ENCODE measurements at regions not wholly inside any gene's neighbourhood (a gene's known extent, or its start where the extent isn't known, plus 50 kb on each side); places are given as distances from the start of the nearest gene placed in this dataset.

DNA sequence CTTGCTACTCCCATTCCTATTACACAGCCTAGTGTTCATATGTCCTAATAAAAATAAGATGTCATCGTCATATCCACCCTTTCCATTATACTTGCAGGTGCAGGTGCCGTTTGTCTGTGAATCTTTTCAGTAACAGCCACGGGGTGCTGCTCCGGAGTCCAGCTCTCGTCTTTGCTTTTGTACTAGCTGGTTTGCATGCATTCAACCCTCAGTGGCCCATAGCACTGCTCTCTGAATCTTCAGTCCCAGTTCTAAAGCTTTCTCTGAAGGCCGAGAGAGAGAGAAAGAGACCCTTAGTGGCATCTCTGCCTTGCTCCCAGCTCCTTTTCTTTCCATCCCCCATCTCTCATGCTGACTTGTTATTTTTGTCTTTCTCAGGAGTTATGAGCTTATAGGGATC lies 468.5 kb downstream of the TMEM232 start:
- no peak for FAIRE-seq
- no peak overlapping the region for H3K9ac ChIP-seq (replicated peaks; ENCODE audit: extremely low read depth, insufficient read depth, low read length)
- CTCF ChIA-PET: no interaction called here
- no peak overlapping the region for H3K4me3 ChIP-seq (replicated peaks in 1 of 3; ENCODE audit: insufficient read depth in 1 of 3, low read depth in 1 of 3, low read length in 3 of 3)
- intact Hi-C loops (cut with micrococcal nuclease) (no loop called here), dilution Hi-C loops (cut with MboI; ENCODE audit: extremely low pct_ligation_motif_present, low sequenced_read_pairs) (no loop called here)
- H3K27ac ChIP-seq (ENCODE audit: insufficient read depth, low read depth, low read length): no peak overlapping the region
- POLR2A ChIA-PET: no interaction called here
- no peaks in the 10 kb centered on the region for H3K27me3 ChIP-seq (ENCODE audit: control insufficient read depth in 2 of 2, insufficient read depth in 2 of 2, low read length in 2 of 2)
- TF ChIP-seq JUN (IDR thresholded peaks at IDR 0.05; ENCODE audit: borderline replicate concordance, insufficient read depth, insufficient read length, low read depth) (no peak), FOS (IDR thresholded peaks at IDR 0.05; ENCODE audit: borderline replicate concordance, insufficient read depth, low read length) (no peak), MYC (IDR thresholded peaks at IDR 0.05; ENCODE audit: low read depth, low read length) (no peak), POLR2AphosphoS5 (IDR thresholded peaks at IDR 0.05; ENCODE audit: insufficient read depth, low read depth, low read length) (no peak), GATA2 (IDR thresholded peaks at IDR 0.05; ENCODE audit: insufficient read depth, insufficient read length, low read depth, low read length) (no peak), POLR2A (IDR thresholded peaks at IDR 0.05; ENCODE audit: low read depth, low read length) (no peak), EZH2 (IDR thresholded peaks at IDR 0.05; ENCODE audit: borderline replicate concordance, low read depth, low read length, severe bottlenecking) (no peak)
- TF ChIP-seq, protein P1, sequence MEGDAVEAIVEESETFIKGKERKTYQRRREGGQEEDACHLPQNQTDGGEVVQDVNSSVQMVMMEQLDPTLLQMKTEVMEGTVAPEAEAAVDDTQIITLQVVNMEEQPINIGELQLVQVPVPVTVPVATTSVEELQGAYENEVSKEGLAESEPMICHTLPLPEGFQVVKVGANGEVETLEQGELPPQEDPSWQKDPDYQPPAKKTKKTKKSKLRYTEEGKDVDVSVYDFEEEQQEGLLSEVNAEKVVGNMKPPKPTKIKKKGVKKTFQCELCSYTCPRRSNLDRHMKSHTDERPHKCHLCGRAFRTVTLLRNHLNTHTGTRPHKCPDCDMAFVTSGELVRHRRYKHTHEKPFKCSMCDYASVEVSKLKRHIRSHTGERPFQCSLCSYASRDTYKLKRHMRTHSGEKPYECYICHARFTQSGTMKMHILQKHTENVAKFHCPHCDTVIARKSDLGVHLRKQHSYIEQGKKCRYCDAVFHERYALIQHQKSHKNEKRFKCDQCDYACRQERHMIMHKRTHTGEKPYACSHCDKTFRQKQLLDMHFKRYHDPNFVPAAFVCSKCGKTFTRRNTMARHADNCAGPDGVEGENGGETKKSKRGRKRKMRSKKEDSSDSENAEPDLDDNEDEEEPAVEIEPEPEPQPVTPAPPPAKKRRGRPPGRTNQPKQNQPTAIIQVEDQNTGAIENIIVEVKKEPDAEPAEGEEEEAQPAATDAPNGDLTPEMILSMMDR (IDR thresholded peaks at IDR 0.05; ENCODE audit: extremely low read depth in 1 of 2, insufficient read depth in 1 of 2, low read depth in 1 of 2, low read length in 2 of 2): no peak
- TF ChIP-seq, protein P2, sequence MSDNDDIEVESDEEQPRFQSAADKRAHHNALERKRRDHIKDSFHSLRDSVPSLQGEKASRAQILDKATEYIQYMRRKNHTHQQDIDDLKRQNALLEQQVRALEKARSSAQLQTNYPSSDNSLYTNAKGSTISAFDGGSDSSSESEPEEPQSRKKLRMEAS (IDR thresholded peaks at IDR 0.05; ENCODE audit: insufficient read depth, insufficient read length): no peak
- no peak for DNase-seq (ENCODE audit: low read depth, low spot score)
- H3K36me3 ChIP-seq (ENCODE audit: control insufficient read depth in 2 of 2, extremely low read depth in 1 of 2, insufficient read depth in 2 of 2, low read length in 2 of 2): no peaks in the 10 kb centered on the region
- H3K4me1 ChIP-seq (ENCODE audit: control insufficient read depth, extremely low read depth, insufficient read depth, low read length): no peaks in the 10 kb centered on the region
- no peaks in the 10 kb centered on the region for H3K79me2 ChIP-seq (ENCODE audit: control insufficient read depth, insufficient read depth, low read length)
- no peak overlapping the region for H2AFZ ChIP-seq (ENCODE audit: low read depth, low read length)
- H3K9me1 ChIP-seq (replicated peaks; ENCODE audit: control insufficient read depth, extremely low read depth, insufficient read depth, low read length): no peaks in the 10 kb centered on the region
- no TSS peak for BruUV-seq (replicated peaks)
- peaks cover 2% of the 10 kb centered on the region for H3K9me3 ChIP-seq (replicated peaks; ENCODE audit: control insufficient read depth, insufficient read depth, low read length)
- H4K20me1 ChIP-seq (replicated peaks; ENCODE audit: control insufficient read depth, extremely low read depth, insufficient read depth, low read length): no peaks in the 10 kb centered on the region
- H3K4me2 ChIP-seq (ENCODE audit: insufficient read depth, low read length): no peak overlapping the region

Data from endothelial cell of umbilical vein (primary cell).